Ovary (tissue), 3 donors: ENCODE measurements at regions not wholly inside any gene's neighbourhood (a gene's known extent, or its start where the extent isn't known, plus 50 kb on each side); places are given as distances from the start of the nearest gene placed in this dataset.

ENCODE experiments used
- CTCF ChIP-seq, 3 donors: fragments of 450-650 bp in 2 of 3; fragments of 200-600 bp in 1 of 3; IDR thresholded peaks; one replicate each; pipeline versions ENCODE4 v1.5.1 to v1.8.0; 2016 to 2022; ENCODE audit warnings: antibody characterized with exemption in 3 of 3, mild to moderate bottlenecking in 1 of 3
- EP300 ChIP-seq: sonication (generic); formaldehyde crosslinking; IDR thresholded peaks from one replicate; pipeline ENCODE4 v1.6.1; 2017; ENCODE audit warnings: antibody characterized with exemption
- donor health status: DM: no; HTN: no; CAD: no.

- no peak for TF ChIP-seq EP300
- no peak for TF ChIP-seq CTCF (IDR thresholded peaks at IDR 0.05)
Observed at GRCh38 chr15:62950462-62950931, 92.0 kb upstream of the TPM1 start.
